GM12878 (cell line): ENCODE measurements at regions not wholly inside any gene's neighbourhood (a gene's known extent, or its start where the extent isn't known, plus 50 kb on each side); places are given as distances from the start of the nearest gene placed in this dataset.

Experiments
- ATAC-seq: fragments of 200-7000 bp; cut with Tn5 transposase; 3 replicates; pipeline ENCODE4 v1.9.1; 2020; ENCODE audit warnings: mild to moderate bottlenecking, moderate library complexity
- BruUV-seq: library from RNA; stranded (reverse); fragments of 400-500 nt; replicated peaks from 2 replicates; lab custom pipeline; 2021; lab: Mats Ljungman, UMichigan
- CTCF ChIA-PET: fragments of 300-600 bp; sonication (Branson Sonifier 250); formaldehyde crosslinking; extraction: SDS; loops from one replicate; lab custom pipeline; 2021; ENCODE audit warnings: inconsistent platforms; lab: Yijun Ruan, JAX
- POLR2A ChIA-PET: fragments of 350-600 bp; formaldehyde crosslinking; extraction: SDS; loops from one replicate; lab custom pipeline; 2021; ENCODE audit warnings: inconsistent platforms; lab: Charles Lee
- RAD21 ChIA-PET: fragments of 300-600 bp; sonication (Branson Sonifier 250); formaldehyde crosslinking; loops from one replicate; lab custom pipeline; 2023; ENCODE audit warnings: antibody characterized with exemption; ENCODE audit not compliant: unreplicated experiment; lab: Charles Lee
- SMC1A ChIA-PET: fragments of 300-600 bp; sonication (Branson Sonifier 250); formaldehyde crosslinking; loops from one replicate; lab custom pipeline; 2023; ENCODE audit not compliant: unreplicated experiment, uncharacterized antibody; lab: Charles Lee
- DNase-seq: peaks from one replicate; pipeline ENCODE4 v3.0.0-alpha.2; 2011; ENCODE audit warnings: low read depth, low spot score
- FAIRE-seq: peaks from 3 replicates; lab custom pipeline; 2011; peaks lifted over from hg19 to GRCh38; lab: Jason Lieb, UNC
- H2AFZ ChIP-seq: 2 replicates; pipeline ENCODE4 v1.6.0; 2011; ENCODE audit warnings: low read depth, low read length, control low read depth; ENCODE audit not compliant: control insufficient read depth
- H3K27ac ChIP-seq: 2 replicates; pipeline ENCODE4 v1.5.1; 2011; ENCODE audit warnings: control low read depth; ENCODE audit not compliant: control insufficient read depth, insufficient read depth
- H3K27me3 ChIP-seq, 2 experiments: replicated peaks in 1 of 2; 2 replicates each; pipeline versions ENCODE4 v1.6.0 to v1.6.1; 2011; ENCODE audit warnings: low read length in 1 of 2; ENCODE audit not compliant: control insufficient read depth in 2 of 2, insufficient read depth in 2 of 2
- H3K36me3 ChIP-seq, 2 experiments: 2 replicates each; pipeline ENCODE4 v1.5.1; 2011; ENCODE audit warnings: low read length in 1 of 2; ENCODE audit not compliant: control insufficient read depth in 2 of 2, insufficient read depth in 2 of 2
- H3K4me1 ChIP-seq: 2 replicates; pipeline ENCODE4 v1.6.1; 2011; ENCODE audit warnings: mild to moderate bottlenecking, low read length, moderate library complexity, mixed read lengths; ENCODE audit not compliant: control insufficient read depth, insufficient read depth
- H3K4me2 ChIP-seq: 2 replicates; pipeline ENCODE4 v1.6.0; 2011; ENCODE audit warnings: control low read depth; ENCODE audit not compliant: control insufficient read depth, insufficient read depth
- H3K4me3 ChIP-seq: fragments of 200-600 bp; sonication (generic); 2 replicates; pipeline ENCODE4 v1.5.1; 2016
- H3K79me2 ChIP-seq: 2 replicates; pipeline ENCODE4 v1.6.0; 2011; ENCODE audit warnings: low read length; ENCODE audit not compliant: control insufficient read depth, insufficient read depth
- H3K9ac ChIP-seq: 2 replicates; pipeline ENCODE4 v1.8.0; 2011; ENCODE audit warnings: low read length, control low read depth, mixed read lengths; ENCODE audit not compliant: control insufficient read depth, insufficient read depth
- H3K9me3 ChIP-seq: replicated peaks from 3 replicates; pipeline ENCODE4 v1.5.1; 2011; ENCODE audit warnings: mild to moderate bottlenecking, low read length; ENCODE audit not compliant: control insufficient read depth, insufficient read depth
- H4K20me1 ChIP-seq: 2 replicates; pipeline ENCODE4 v1.6.0; 2011; ENCODE audit not compliant: control insufficient read depth, insufficient read depth
- CHD4 ChIP-seq: fragments of 200-600 bp; sonication (generic); IDR thresholded peaks from 2 replicates; pipeline ENCODE4 v1.6.1; 2016; ENCODE audit warnings: mild to moderate bottlenecking
- CREB1 ChIP-seq: IDR thresholded peaks from 2 replicates; pipeline ENCODE4 v1.6.1; 2012; ENCODE audit warnings: low read depth, mild to moderate bottlenecking, inconsistent platforms
- CREM ChIP-seq: IDR thresholded peaks from 2 replicates; pipeline ENCODE4 v1.6.1; 2014; ENCODE audit warnings: antibody characterized with exemption, low read depth
- HCFC1 ChIP-seq: fragments of 150-350 bp; IDR thresholded peaks from 2 replicates; pipeline ENCODE4 v1.6.1; 2014; ENCODE audit warnings: low read length
- JUNB ChIP-seq: IDR thresholded peaks from 2 replicates; pipeline ENCODE4 v1.6.1; 2016; ENCODE audit warnings: antibody characterized with exemption, mild to moderate bottlenecking
- NFIC ChIP-seq: IDR thresholded peaks from 2 replicates; pipeline ENCODE4 v1.6.1; 2012; ENCODE audit warnings: low read depth, mild to moderate bottlenecking, inconsistent platforms, low read length, moderate library complexity
- NR2C2 ChIP-seq: IDR thresholded peaks from 2 replicates; pipeline ENCODE4 v1.6.1; 2011; ENCODE audit warnings: borderline replicate concordance, low read depth; ENCODE audit not compliant: control insufficient read depth, insufficient read length
- RBBP5 ChIP-seq: fragments of 200-600 bp; sonication (generic); conservative IDR thresholded peaks from 2 replicates; pipeline ENCODE4 v1.6.1; 2016
- SREBF2 ChIP-seq: IDR thresholded peaks from 2 replicates; pipeline ENCODE4 v1.6.1; 2012; ENCODE audit warnings: mild to moderate bottlenecking, low read length
- STAT1 ChIP-seq: fragments of 450-650 bp; conservative IDR thresholded peaks from 2 replicates; pipeline ENCODE4 v1.6.1; 2014; ENCODE audit warnings: antibody characterized with exemption, mild to moderate bottlenecking
- TAF1 ChIP-seq: IDR thresholded peaks from 2 replicates; pipeline ENCODE4 v1.6.1; 2011; ENCODE audit warnings: mild to moderate bottlenecking, low read depth, low read length, borderline replicate concordance
- TARDBP ChIP-seq: IDR thresholded peaks from 2 replicates; pipeline ENCODE4 v1.6.1; 2016; ENCODE audit warnings: borderline replicate concordance
- TCF3 ChIP-seq: IDR thresholded peaks from 2 replicates; pipeline ENCODE4 v1.6.1; 2012; ENCODE audit warnings: low read depth, mild to moderate bottlenecking, low read length, borderline replicate concordance; ENCODE audit not compliant: insufficient read depth
- ZNF217 ChIP-seq: fragments of 450-650 bp; IDR thresholded peaks from 2 replicates; pipeline ENCODE4 v1.6.1; 2017; ENCODE audit warnings: antibody characterized with exemption, mild to moderate bottlenecking
- in situ Hi-C: fragments of 300-500 bp; cut with MboI; formaldehyde crosslinking; loops from 9 replicates; pipeline ENCODE4 v1.14.3; 2018; ENCODE audit warnings: mixed read lengths
- intact Hi-C: fragments of 100-400 bp; cut with micrococcal nuclease; formaldehyde crosslinking; loops from one replicate; pipeline ENCODE4 v1.14.2; 2022; ENCODE audit not compliant: unreplicated experiment
- TF ChIP-seq, protein P1 (sequence below): fragments of 450-650 bp; formaldehyde crosslinking; IDR thresholded peaks from 2 replicates; pipeline ENCODE4 v1.4.0; 2020; ENCODE audit warnings: mild to moderate bottlenecking, moderate library complexity
- TF ChIP-seq, protein P2 (sequence below): IDR thresholded peaks from 2 replicates; pipeline ENCODE4 v1.6.1; 2012; ENCODE audit warnings: low read length, inconsistent platforms
- TF ChIP-seq, protein P3 (sequence below): fragments of 450-650 bp; formaldehyde crosslinking; IDR thresholded peaks from 2 replicates; pipeline ENCODE4 v1.5.0; 2022; ENCODE audit warnings: mild to moderate bottlenecking, missing genetic modification characterization

DNA sequence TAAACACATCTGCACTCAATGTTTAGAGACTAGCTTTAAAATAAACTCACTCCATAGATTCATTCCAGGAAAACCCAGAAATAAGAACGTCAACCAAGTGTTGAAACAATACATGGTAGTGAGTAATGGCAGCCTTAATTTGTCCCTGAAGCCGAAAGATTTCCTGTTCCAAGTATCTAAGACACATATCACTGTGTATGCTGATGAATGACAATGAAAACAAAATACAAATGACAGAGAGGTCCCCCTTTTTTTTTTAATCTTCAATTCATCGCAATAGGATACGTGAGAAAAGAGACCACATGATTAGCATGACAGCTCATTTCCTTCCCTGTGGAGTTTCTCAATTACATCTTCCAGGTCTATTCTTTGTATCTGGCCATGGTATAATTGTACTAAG is 160.5 kb upstream of the STK17B start (continued):
- TF ChIP-seq, protein P1, sequence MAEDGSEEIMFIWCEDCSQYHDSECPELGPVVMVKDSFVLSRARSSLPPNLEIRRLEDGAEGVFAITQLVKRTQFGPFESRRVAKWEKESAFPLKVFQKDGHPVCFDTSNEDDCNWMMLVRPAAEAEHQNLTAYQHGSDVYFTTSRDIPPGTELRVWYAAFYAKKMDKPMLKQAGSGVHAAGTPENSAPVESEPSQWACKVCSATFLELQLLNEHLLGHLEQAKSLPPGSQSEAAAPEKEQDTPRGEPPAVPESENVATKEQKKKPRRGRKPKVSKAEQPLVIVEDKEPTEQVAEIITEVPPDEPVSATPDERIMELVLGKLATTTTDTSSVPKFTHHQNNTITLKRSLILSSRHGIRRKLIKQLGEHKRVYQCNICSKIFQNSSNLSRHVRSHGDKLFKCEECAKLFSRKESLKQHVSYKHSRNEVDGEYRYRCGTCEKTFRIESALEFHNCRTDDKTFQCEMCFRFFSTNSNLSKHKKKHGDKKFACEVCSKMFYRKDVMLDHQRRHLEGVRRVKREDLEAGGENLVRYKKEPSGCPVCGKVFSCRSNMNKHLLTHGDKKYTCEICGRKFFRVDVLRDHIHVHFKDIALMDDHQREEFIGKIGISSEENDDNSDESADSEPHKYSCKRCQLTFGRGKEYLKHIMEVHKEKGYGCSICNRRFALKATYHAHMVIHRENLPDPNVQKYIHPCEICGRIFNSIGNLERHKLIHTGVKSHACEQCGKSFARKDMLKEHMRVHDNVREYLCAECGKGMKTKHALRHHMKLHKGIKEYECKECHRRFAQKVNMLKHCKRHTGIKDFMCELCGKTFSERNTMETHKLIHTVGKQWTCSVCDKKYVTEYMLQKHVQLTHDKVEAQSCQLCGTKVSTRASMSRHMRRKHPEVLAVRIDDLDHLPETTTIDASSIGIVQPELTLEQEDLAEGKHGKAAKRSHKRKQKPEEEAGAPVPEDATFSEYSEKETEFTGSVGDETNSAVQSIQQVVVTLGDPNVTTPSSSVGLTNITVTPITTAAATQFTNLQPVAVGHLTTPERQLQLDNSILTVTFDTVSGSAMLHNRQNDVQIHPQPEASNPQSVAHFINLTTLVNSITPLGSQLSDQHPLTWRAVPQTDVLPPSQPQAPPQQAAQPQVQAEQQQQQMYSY (CRISPR knock-in tag): no peak
- no peak for TF ChIP-seq HCFC1

GRCh38 chr2:196333397-196333796 is 162.0 kb upstream of the STK17B start:
- SMC1A ChIA-PET: interaction anchor here (1.7 to 2.4 kb wide), 2 partner anchors 26 to 120 kb away, joined by 6 to 7 read pairs; no protein-coding TSS in a partner anchor
- Histone ChIP-seq H3K36me3 (peaks cover 0 to 15% of the 10 kb centered on the region in 2 experiments; a peak in 2 of 4 replicates), H3K9ac (no peak overlapping the region), H3K4me2 (no peak overlapping the region), H3K79me2 (peaks cover 4% of the 10 kb centered on the region), H4K20me1 (no peaks in the 10 kb centered on the region), H3K27me3 (no peaks in the 10 kb centered on the region), H3K4me1 (peaks cover 7% of the 10 kb centered on the region; the same call in 1 of the 2 replicates), H3K27ac (no peak overlapping the region; the same call in 1 of the 2 replicates), H3K4me3 (no peak overlapping the region), H3K9me3 (no peaks in the 10 kb centered on the region), H2AFZ (no peak overlapping the region)
- in situ Hi-C loops (no loop called here), intact Hi-C loops (no loop called here)
- POLR2A ChIA-PET: no interaction called here
- CTCF ChIA-PET: interaction anchor here (0.5 to 2.0 kb wide), 2 partner anchors 112 to 120 kb away, joined by 3 to 9 read pairs; no protein-coding TSS in a partner anchor
- DNase-seq: no peak
- 0 out of 3 replicates have a peak, but pooled peaks have one; percentile 13 for ATAC-seq
- no peak for FAIRE-seq
- no TSS peak for BruUV-seq
- RAD21 ChIA-PET: interaction anchor here (1.4 kb wide), 1 partner anchor 41 kb away, joined by 4 read pairs; no protein-coding TSS in a partner anchor
- no peak for TF ChIP-seq STAT1
- TF ChIP-seq CREM: 0 out of 2 replicates have a peak, but pooled peaks have one; percentile 44
- TF ChIP-seq NR2C2: no peak
- no peak for TF ChIP-seq ZNF217
- no peak for TF ChIP-seq TARDBP
- TF ChIP-seq NFIC: peak; percentile 39; the same call in 1 of the 2 replicates
- no peak for TF ChIP-seq SREBF2
- no peak for TF ChIP-seq TCF3
- TF ChIP-seq CHD4: no peak
- TF ChIP-seq, protein P2, sequence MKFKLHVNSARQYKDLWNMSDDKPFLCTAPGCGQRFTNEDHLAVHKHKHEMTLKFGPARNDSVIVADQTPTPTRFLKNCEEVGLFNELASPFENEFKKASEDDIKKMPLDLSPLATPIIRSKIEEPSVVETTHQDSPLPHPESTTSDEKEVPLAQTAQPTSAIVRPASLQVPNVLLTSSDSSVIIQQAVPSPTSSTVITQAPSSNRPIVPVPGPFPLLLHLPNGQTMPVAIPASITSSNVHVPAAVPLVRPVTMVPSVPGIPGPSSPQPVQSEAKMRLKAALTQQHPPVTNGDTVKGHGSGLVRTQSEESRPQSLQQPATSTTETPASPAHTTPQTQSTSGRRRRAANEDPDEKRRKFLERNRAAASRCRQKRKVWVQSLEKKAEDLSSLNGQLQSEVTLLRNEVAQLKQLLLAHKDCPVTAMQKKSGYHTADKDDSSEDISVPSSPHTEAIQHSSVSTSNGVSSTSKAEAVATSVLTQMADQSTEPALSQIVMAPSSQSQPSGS: 0 out of 2 replicates have a peak, but pooled peaks have one; percentile 29
- TF ChIP-seq RBBP5: no peak
- no peak for TF ChIP-seq TAF1
- TF ChIP-seq, protein P3, sequence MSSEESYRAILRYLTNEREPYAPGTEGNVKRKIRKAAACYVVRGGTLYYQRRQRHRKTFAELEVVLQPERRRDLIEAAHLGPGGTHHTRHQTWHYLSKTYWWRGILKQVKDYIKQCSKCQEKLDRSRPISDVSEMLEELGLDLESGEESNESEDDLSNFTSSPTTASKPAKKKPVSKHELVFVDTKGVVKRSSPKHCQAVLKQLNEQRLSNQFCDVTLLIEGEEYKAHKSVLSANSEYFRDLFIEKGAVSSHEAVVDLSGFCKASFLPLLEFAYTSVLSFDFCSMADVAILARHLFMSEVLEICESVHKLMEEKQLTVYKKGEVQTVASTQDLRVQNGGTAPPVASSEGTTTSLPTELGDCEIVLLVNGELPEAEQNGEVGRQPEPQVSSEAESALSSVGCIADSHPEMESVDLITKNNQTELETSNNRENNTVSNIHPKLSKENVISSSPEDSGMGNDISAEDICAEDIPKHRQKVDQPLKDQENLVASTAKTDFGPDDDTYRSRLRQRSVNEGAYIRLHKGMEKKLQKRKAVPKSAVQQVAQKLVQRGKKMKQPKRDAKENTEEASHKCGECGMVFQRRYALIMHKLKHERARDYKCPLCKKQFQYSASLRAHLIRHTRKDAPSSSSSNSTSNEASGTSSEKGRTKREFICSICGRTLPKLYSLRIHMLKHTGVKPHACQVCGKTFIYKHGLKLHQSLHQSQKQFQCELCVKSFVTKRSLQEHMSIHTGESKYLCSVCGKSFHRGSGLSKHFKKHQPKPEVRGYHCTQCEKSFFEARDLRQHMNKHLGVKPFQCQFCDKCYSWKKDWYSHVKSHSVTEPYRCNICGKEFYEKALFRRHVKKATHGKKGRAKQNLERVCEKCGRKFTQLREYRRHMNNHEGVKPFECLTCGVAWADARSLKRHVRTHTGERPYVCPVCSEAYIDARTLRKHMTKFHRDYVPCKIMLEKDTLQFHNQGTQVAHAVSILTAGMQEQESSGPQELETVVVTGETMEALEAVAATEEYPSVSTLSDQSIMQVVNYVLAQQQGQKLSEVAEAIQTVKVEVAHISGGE (CRISPR knock-in tag): no peak
- 0 out of 2 replicates have a peak, but pooled peaks have one; percentile 12 for TF ChIP-seq JUNB
- TF ChIP-seq CREB1: peak; percentile 76; the same call in 1 of the 2 replicates
